HG02798 (cell line): ENCODE measurements at regions not wholly inside any gene's neighbourhood (a gene's known extent, or its start where the extent isn't known, plus 50 kb on each side); places are given as distances from the start of the nearest gene placed in this dataset.
"Not testable (repeated sequence)": the region's sequence is repeated elsewhere in the genome, so short reads cannot be mapped to it uniquely, and the experiment has no call there.

Experiments used
- ATAC-seq: cut with Tn5 transposase; IDR thresholded peaks from one replicate; pipeline ENCODE4 v1.9.1; 2021; ENCODE audit warnings: mild to moderate bottlenecking; ENCODE audit not compliant: unreplicated experiment, poor library complexity

DNA sequence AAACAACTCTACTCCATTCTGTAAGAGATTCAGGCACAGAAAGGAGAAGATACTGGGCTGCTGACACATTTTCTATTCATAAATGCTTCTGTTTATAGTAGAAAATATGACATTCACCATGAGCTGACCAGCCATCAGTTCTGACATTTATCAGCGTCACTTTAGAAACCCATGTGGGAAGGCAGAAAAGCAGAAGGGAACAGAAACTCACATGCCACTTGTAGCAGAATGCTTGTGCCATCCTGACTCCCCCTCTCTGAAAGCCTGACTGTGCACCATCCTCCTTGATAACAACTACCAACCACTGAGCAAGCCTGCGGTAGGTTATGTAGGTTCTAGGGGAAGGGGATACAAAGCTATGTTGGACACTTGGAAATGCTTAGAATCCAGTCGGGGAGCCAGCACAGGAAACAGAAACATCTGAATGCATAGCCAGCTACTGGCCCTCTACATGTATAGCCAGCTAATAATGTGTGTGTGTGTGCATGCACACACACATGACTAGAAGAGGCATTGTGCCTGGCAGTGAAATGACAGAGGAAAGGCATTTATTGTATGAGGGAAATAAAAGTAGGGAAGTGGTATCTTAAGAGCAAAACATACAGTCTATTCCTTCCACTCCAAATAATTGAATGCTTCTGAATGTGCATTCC lies 104.3 kb downstream of the SPDYE17 start:
- peak; percentile 67 for ATAC-seq

- ATAC-seq = not testable (repeated sequence)
Measured at GRCh38 chr7:76926416-76926815, 105.7 kb downstream of the SPDYE17 start.

- ATAC-seq = not testable (repeated sequence)
Measured at GRCh38 chr7:76924756-76925155, 107.4 kb downstream of the SPDYE17 start.

GRCh38 chr7:76918619-76919018 lies 113.5 kb downstream of the SPDYE17 start:
- not testable (repeated sequence) for ATAC-seq

DNA sequence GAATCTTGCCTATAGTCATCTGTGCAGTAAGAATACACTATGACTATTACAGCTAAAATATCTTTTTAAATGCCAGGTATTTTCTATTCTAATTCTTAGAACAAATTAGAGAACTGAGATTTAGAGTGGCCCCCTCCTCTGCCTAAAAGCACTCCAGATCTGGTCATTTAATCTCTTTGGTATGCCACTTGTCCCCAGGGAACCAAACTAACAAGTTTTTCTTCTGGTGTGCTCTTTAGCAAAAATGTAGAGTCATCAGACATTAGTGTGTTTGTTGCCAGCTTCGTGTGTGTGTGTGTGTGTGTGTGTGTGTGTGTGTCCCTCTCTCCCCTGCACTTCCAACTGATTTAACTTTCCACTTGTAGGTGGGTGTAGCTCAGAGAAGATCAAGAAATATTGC lies 117.8 kb downstream of the SPDYE17 start:
- ATAC-seq = not testable (repeated sequence)

- not testable (repeated sequence) for ATAC-seq
Measured at GRCh38 chr7:76912011-76912814, 119.9 kb downstream of the SPDYE17 start.

GRCh38 chr7:76904688-76905087 lies 127.5 kb downstream of the SPDYE17 start:
- not testable (repeated sequence) for ATAC-seq

DNA sequence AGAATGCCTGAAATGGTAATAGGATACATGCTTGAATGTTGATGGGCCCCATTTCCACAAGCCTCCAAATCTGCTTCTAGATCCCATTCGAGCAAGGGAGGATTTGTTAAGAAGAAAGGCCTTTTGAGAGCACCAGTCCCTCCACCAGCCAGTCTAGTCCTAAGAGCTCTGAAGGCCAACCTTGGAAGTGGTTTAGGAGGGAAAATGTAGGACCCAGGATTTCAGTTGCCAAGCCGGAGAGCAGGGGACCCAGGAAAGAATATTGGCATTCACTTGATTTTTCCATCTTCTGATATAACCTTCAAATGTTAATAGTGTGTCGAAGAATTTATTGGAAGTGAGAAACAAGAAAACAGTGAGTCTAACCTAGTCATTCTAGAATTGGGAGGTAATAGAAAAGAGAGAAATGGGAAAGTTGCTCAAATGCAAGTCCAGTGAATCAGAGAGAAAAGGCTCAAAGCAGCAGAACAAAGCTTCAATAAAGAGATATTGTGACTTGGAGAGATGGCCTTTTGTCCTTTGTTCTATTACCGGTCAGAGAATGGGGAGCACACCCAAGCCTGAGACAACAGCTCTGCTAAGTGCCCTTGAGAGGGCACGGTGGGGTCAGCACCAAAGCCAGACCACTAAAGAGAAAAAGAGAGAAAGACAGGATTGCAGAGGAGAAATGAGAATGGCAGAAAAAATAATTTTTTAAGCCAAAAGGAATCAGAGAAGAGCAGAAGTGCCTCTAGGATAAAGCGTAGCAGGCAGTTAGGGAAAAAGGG lies 130.0 kb downstream of the SPDYE17 start:
- ATAC-seq = not testable (repeated sequence)

GRCh38 chr7:76898807-76899206 lies 133.4 kb downstream of the SPDYE17 start:
- not testable (repeated sequence) for ATAC-seq

GRCh38 chr7:76897007-76897406 lies 135.2 kb downstream of the SPDYE17 start:
- not testable (repeated sequence) for ATAC-seq

GRCh38 chr7:76895696-76896095 lies 136.5 kb downstream of the SPDYE17 start:
- not testable (repeated sequence) for ATAC-seq

- not testable (repeated sequence) for ATAC-seq
Measured at GRCh38 chr7:76891771-76892170, 140.4 kb downstream of the SPDYE17 start.

DNA sequence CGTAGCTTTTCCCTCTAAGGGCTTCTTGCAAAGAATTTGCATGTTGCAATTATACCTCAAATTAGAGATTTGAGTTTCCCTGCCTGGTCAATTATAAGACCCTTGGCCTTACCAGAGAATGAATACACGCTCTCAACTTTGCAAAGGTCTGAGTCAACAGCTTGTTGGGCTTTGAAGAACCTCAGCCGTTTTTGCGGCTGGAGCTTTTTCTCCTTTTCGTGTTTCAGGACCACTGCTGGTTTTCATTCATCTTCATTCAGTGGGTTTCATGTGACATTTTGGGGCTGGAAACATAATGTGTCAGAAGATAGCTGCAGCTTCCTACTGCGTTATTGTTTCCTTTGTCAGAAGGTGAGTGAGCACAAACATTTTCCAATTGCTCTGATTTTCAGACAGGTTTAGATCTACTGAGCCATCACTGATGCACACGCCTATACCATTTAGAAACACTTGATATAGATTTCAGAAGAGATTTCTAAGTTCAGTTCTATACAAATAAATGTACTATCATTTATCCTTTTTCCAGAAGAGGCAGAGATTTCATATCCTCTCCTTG lies 152.3 kb downstream of the SPDYE17 start:
- not testable (repeated sequence) for ATAC-seq

DNA sequence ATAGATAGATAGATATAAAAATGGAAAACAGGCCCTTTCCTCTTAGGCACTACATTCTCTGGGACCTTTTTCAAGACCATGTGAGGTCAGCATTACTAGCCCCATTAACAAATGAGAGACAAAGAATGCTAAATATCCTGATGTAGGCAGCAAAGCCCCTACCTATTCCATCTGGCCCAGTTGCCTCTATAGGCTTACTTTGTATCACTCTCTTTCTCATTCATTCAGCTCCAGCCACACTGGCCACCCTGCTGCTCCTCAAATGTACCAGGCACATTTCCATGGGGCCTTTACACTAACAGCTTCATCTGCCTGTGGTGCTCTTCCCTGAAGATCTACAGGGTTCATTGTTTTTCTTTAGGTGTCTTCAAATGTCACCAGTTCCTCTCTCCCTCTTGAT lies 156.4 kb downstream of the SPDYE17 start:
- ATAC-seq = not testable (repeated sequence)

DNA sequence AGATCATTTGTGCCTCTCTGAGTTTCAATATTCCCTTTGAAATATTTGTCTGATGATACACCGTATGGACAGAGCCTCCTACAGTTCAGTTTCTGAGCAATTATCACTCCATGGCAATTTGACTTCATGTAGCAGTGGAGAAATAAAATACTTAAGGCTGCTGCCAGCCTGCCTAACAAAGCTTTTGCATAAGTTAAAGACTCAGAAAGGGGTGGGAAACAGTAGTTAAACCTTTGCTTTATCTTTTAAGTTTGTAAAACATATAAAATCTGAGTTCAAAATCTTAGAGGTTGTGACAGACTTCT lies 161.7 kb downstream of the SPDYE17 start:
- ATAC-seq = not testable (repeated sequence)

DNA sequence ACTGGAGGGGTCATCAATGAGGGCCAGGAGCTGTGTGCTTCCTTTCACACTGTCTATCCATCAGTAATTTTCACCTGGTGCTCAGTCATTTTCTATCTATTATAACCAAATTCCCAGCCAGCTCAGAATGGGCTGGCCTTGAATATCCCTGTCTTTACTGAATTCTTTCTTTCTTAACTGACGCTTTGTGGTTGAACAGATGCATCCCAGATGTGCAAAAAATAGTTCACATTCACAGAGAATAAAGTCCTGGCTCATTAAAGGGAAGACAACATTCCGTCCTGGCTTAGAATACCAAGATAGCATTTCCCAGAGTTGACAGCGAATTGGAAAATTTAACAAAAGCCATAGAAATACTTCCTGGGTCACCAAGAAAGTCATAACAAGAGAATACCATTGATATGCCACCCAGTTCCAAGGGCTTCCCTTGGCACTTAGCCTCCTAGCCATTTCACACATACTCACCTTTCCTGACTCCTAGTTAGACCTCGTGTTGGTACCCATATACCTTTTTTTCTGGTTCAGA lies 164.7 kb downstream of the SPDYE17 start:
- ATAC-seq = not testable (repeated sequence)

DNA sequence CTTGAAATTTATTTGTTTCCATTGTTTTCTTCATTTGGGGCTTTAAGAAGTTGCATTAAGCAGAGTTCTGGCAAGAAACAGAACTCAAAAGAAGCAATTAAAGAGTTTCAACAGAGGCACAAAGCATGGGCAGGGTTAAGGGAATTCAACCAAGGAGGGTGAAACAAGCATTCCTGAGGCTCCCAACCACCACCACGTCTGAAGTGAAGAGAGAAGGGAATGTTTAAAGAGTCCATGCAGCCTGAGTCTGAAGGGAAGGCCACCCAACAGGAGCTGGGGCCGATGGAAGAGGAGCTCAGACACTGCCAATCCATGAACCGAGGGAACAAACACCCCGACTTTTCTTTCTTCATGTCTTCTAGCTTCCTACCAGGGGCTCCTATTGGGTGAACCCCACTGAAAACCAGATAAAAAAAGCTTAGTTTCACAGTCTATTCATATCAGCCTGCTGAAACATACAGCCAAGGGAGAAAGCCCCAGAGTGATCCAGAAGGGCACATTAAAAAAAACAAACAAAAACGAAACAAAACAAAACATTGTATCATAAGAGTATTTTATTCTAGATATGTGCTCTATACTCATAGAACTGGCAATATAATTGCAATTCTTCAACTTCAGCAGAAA lies 168.9 kb downstream of the SPDYE17 start:
- ATAC-seq = peak; percentile 58

DNA sequence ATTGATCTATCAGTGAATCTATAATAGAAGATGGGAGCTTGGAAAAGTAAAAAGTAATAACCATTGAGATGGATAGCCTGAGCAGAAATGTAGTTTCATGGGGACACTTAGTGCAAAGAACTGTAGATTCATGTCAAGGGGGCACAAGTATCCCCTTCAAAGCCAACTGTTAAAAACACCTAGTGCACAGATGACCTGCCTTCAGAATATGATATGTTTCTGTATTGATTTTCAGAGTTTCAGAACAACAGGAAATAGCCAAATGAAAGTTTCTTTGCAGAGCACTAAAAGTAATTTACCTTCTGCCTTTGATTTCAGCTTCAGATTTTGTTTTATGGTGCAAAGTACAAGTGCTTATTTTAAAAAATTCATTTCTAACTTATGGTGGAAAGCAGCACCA lies 169.9 kb downstream of the SPDYE17 start:
- ATAC-seq = not testable (repeated sequence)

DNA sequence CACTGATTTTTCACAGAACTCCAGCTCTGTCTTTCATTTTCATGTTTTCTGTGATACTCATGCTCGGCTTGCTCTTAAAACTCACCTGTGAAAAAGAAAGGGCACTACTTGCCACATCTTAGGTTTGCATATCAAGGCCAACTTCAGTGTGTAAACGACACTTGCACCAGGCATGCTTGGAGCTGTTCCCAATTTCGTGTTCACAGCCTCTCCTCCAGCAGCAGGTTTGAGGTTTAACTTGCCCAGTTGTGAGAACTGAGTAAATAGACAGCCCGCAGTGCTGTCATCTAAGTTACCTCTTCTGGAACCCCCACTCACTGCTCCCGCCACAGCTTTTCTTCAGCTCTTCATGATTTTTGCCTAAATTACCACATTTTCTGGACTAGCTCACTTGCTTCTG lies 172.2 kb downstream of the SPDYE17 start:
- ATAC-seq = not testable (repeated sequence)

- not testable (repeated sequence) for ATAC-seq
Measured at GRCh38 chr7:76854631-76855030, 177.5 kb downstream of the SPDYE17 start.
